Activated CD4-positive, alpha-beta T cell treated with anti-CD3 and anti-CD28 coated beads, Interleukin-2, amount 50 U/mL, for 48 hours (primary cell): ENCODE measurements at regions not wholly inside any gene's neighbourhood (a gene's known extent, or its start where the extent isn't known, plus 50 kb on each side); places are given as distances from the start of the nearest gene placed in this dataset.
"Not testable (repeated sequence)": the region's sequence is repeated elsewhere in the genome, so short reads cannot be mapped to it uniquely, and the experiment has no call there.

Experiments
- DNase-seq, 2 experiments: peaks; one replicate each; pipeline ENCODE4 v3.0.0-alpha.2; 2020

DNA sequence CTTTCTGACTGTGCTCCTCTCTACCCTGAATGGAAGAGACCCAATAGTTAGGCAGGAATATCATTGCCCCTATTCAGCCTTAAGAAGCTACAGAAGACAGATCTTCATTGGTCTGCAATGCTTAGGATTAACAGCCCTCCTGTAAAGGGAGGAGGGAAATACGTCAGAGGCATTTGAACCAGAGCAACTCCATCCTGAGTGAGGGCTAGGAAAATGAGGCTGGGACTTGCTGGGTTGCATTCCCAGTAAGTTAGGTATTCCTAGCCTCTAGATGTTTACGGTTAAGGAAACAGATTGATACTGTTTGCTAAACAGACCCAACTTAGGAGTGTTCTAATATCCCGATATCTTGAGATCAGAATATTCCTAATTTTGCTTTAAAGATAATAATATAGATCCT, 63.5 kb downstream of the PCDH18 start:
- DNase-seq: no peak

GRCh38 chr4:137467537-137467936, 64.8 kb downstream of the PCDH18 start:
- DNase-seq: no peak

GRCh38 chr4:137463377-137464003, 68.8 kb downstream of the PCDH18 start:
- DNase-seq: no peak

GRCh38 chr4:137455647-137456321, 76.5 kb downstream of the PCDH18 start:
- DNase-seq: no peak

- DNase-seq: no peak
These were observed 77.5 kb downstream of the PCDH18 start for GRCh38 chr4:137454767-137455166.

GRCh38 chr4:137452799-137453198, 79.5 kb downstream of the PCDH18 start:
- DNase-seq: no peak

GRCh38 chr4:137451172-137451825, 81.0 kb downstream of the PCDH18 start:
- no peak for DNase-seq

DNA sequence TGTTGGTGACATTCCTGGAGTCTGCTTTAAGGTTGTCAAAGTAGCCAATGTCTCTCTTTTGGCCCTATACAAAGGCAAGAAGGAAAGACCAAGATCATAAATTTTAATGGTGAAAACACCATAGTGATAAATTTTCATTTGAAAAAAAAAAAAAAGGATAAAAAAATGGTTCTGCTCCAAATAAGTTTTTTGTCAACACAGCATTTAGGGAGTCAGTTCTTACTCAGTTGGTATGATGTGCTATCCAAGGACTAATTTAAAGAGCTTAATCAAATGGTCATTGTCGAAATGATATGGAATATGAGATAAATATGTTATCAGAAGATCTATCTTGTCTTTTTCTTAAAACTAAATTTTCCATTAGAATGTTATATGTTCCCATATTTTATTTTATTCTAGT, 83.9 kb downstream of the PCDH18 start:
- DNase-seq: no peak

DNA sequence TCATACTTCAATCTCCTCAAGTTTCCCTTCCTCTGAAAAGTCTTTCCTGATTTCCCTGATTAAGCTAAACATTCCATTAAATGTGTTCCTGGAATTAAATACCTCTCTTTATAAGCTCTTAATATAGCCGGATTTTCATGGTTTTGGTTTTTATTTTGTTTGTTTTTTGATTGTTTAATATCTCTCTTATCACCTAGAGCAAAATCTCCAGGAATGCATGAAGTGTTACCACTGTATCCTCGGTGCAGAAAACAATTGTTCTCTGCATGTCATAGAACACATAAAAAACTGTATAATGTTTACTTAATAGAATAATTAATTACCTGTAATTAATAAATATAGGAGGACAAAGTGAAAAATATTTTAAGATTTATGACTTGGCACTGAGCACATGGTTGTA, 86.2 kb downstream of the PCDH18 start:
- DNase-seq: no peak

GRCh38 chr4:137443031-137443800, 89.1 kb downstream of the PCDH18 start:
- no peak for DNase-seq

GRCh38 chr4:137432446-137433311, 99.6 kb downstream of the PCDH18 start:
- no peak for DNase-seq

DNA sequence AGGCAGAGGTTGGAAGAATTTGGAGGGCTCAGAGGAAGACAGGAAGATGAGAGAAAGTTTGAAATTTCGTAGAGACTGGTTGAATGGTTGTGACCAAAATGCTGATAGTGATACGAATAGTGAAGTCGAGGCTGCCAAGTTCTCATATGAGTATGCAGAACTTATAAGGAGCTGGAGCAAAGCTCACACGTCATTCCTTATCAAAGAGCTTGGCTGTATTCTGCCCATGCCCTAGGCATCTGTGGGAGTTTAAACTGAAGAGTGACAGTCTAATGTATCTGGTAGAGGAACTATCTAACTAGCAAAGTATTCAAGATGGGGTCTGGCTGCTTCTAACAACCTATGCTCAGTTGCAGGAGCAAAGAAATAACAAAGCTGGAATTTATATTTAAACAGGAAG, 102.1 kb downstream of the PCDH18 start:
- DNase-seq: no peak

DNA sequence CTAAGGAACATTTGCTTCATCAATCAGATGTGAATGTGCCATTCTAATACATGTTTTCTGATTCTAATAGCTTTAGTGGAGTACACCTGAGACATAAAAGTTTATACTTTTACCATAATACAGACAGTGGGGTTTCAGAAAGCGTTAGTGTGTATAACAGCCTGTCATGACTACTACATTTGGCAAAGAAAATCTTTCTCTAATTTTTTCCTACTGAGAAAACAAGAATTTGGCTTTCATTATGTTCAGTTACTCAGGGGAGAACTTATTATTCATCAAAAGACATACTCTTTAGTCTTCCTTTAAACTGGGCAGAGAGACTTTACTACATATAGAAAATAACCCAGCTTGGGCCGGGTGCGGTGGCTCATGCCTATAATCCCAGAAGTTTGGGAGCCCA, 104.9 kb downstream of the PCDH18 start:
- no peak for DNase-seq

GRCh38 chr4:137425281-137425680, 107.0 kb downstream of the PCDH18 start:
- no peak for DNase-seq

DNA sequence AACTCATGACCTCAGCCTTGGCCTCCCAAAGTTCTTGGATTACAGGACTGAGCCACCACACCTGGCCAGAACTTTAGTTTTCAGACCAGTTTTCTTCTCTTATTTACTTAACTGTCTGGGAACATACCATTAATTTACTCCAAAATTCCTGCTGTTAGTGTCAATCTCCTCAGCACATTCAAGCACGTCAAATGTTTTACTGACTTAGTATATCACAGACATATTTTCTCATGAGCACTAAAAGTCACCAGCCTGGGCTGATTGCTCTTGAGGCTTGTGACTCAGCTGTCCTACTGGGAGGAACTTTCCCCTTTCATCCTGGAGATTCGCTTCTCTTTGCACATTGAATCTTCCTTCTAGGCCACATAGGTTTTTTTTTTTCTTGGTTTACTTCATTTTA, 109.6 kb downstream of the PCDH18 start:
- DNase-seq: no peak

GRCh38 chr4:137421796-137422195, 110.5 kb downstream of the PCDH18 start:
- DNase-seq: no peak

DNA sequence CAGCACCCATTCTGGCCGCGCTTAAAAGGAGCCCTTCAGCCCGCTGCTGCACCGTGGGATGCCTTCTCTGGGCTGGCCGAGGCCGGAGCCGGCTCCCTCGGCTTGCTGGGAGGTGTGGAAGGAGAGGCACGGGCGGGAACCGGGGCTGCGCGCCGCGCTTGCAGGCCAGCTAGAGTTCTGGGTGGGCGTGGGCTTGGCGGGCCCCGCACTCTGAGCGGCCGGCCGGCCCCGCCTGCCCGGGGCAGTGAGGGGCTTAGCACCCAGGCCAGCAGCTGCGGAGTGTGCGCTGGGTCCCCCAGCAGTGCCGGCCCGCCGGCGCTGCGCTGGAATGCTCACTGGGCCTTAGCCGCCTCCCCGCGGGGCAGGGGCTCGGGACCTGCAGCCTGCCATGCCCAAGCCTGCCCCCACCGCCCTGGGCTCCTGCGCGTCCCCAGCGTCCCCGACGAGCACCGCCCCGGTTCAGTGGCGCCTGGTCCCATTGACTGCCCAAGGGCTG, 111.3 kb downstream of the PCDH18 start:
- no peak for DNase-seq

DNA sequence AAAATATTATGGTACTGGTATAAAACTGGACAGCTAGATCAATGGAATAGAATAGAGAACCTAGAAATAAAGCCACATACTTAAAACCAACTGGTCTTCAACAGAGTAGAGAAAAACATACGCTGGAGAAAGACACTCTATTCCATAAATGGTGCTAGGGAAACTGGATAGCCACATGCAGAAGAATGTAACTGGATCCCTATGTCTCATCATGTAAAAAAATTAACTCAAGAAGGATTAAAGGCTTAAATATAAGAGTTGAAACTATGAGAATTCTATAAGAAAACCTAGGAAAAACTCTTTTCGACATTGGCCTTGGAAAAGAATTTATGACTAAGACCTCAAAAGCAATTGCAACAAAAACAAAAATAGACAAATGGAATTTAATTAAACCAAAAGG, 114.6 kb downstream of the PCDH18 start:
- DNase-seq: no peak

DNA sequence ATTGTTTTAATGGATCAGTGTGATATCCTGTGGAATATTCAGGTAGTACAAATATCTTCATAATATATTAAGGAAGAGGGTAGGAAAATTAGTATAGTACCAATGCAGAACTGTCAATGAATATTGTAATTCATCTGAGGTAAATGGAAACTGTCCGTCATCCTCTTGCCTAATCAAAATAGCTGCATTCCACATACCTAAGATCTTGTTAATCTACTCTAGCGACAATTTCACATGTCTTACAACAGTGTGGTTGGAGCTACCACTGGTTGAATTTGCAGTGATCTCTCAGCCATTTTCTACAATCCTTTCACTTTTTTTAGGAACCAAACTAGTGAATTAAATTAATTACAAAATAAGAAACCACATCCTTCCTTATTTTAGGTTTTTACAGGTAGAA, 117.5 kb downstream of the PCDH18 start:
- DNase-seq: no peak

- DNase-seq: no peak
These were observed 123.6 kb downstream of the PCDH18 start for GRCh38 chr4:137408527-137409177.

DNA sequence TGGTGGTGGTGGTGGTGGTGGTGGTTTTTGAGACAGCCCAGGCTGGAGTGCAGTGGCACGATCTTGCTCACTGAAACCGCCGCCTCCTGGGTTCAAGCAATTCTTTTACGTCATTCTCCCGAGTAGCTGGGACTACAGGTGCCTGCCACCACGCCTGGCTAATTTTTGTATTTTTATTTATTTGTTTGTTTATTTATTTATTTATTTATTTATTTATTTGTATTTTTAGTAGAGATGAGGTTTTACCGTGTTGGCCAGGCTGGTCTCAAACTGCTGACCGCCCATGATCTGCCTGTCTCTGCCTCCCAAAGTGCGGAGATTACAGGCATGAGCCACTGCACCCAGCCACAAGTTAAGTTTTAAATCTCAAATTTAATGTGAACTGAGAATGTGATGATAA, 126.5 kb downstream of the PCDH18 start:
- DNase-seq: not testable (repeated sequence)

DNA sequence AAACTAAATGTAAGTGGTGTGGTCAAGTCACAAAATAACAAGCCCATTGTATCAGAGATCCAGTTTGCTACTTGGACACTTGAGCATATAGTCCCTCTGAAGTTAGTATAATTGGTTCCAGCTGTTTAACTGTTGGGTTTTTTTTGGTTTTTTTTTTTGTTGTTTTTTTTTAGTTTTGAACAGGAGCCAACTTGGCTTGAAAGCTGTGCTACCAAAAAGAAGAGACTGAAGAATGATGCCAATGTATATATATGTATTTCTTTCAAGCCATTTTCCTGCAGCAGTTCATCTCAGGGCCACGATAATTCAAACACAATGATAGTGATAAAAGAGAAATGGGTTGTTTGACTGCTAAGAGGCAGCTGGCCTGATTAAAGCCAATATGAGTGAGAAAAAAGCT, 138.3 kb downstream of the PCDH18 start:
- DNase-seq: no peak
